C1 segment of cervical spinal cord (tissue), 14 donors: ENCODE measurements at regions not wholly inside any gene's neighbourhood (a gene's known extent, or its start where the extent isn't known, plus 50 kb on each side); places are given as distances from the start of the nearest gene placed in this dataset.
"Not testable (repeated sequence)": the region's sequence is repeated elsewhere in the genome, so short reads cannot be mapped to it uniquely, and the experiment has no call there.

Experiments used
- DNase-seq, 14 donors: peaks; one replicate each; lab custom pipeline; 2025; lab: John Stamatoyannopoulos, UW

DNA sequence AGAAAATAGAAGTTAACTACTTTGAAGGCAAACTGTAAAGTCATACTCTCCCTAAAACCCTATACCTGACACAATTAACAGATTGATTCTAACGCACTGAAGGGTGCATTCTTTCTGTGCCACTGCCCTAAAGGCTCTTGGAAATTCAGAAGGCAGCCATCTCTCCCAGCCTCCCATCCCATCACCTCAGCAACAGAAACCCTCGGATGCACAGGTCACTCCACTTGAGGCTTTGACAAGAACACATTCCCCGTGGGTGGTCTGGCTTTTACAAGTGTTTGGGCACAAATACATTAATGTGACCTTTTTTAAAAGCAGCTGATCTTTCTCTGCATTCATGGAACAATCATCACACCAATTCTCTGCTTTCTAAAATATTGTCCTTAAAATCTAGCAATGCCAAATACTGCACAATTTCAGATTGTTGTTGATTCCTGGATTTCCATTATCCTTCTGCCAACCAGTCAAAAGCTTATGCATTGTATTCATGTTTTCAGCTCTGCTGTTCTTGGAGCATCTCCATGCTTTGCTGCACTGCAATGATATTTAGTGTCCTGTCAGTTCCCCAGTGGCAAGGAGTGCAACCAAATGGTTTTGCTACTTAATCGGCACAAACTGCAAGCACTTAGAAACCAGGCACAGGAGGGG is 175.6 kb downstream of the TMEM161B start:
- DNase-seq, result peak in 5 of 14 donors; percentile 4 to 62 (median 22)

- DNase-seq, result no peak
Observed at GRCh38 chr5:88092358-88092757, 176.3 kb downstream of the TMEM161B start.

DNA sequence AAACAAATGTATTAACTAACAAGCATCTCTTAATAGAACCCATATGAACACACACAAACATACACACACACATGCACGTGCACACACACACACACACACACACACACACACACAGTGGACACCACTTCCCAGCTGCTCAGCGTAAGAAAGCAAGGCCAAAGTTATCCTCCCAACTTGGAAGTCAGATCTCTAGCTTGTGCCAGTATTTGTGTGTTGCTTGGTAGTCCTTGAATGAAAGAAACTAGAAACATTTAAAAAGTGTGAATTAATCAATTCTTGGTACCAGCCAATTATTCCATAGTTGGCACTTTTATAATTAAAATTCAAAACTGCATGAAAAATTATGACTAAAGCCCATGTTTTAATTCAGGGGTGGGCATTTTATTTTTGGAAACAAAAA is 178.1 kb downstream of the TMEM161B start:
- DNase-seq, result peak in 1 of 14 donors; percentile 15

DNA sequence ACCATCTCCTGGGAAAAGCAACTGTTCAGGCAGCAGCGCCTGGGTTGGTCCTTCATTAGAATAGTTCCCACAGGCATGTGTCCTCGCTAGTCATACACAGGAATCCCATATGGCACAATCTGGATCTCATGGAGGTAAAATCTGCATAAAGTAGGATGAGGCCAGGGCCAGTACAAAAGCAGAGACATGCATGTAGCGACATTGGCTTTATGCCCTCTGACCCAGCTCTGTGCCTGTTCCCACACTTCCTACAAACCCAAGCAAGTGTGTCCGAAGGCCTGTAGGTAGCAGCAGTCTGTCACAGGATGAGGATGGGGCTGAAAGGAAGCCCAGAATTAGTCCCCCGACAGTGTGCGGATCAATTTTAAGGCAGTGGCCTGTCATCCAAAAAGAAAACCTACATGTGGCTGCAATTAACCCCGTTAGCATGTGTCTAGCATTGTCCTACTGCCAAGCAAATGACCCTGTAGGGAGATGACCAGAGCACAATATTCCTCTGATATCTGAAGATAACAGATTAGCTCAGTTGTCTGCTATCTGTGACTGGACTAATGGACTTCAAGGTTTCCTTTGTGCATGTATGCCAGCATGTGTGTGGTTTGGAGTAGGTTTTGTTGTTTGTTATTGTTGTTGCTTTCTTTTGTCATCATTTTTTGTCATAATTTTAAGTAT is 178.8 kb downstream of the TMEM161B start:
- DNase-seq, result peak in 4 of 14 donors; percentile 9 to 35 (median 19)

GRCh38 chr5:88085462-88085861 is 183.2 kb downstream of the TMEM161B start:
- no peak for DNase-seq

DNA sequence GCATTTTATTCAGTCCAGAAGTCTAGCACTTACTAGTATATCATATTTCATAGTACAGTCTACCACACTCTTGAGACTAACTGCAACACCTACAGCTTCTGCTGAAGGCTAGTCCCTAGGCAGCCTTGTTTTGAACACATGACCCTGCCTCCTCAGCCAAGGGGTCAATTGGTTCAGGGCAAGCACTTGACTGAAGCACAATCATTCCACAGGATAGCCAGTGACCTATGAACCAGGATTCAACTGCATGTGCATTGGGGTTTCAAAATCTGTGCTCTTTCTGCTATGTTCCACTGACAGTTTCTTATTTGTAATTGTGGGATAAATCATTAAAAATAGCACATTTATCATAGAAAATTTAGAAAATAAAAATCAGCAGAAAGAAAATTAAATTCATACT is 186.8 kb downstream of the TMEM161B start:
- DNase-seq, result no peak

DNA sequence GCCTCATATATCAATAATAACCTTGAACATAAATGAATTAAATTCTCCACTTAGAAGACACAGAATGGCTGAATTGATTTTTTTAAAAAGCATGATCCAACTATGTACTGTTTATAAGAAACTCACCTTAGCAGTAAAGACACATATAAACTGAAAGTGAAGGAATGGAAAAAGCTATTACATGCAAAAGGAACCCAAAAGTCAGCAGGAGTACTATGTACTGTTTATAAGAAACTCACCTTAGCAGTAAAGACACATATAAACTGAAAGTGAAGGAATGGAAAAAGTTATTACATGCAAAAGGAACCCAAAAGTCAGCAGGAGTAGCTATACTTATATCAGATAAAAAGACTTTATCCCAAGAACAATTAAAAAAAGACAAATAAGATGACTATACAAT is 204.8 kb downstream of the TMEM161B start:
- DNase-seq, result no peak

GRCh38 chr5:88060194-88060593 is 208.5 kb downstream of the TMEM161B start:
- DNase-seq, result no peak

- no peak for DNase-seq
Observed at GRCh38 chr5:88058625-88059024, 210.0 kb downstream of the TMEM161B start.

GRCh38 chr5:88052468-88052867 is 216.2 kb downstream of the TMEM161B start:
- DNase-seq, result not testable (repeated sequence)

DNA sequence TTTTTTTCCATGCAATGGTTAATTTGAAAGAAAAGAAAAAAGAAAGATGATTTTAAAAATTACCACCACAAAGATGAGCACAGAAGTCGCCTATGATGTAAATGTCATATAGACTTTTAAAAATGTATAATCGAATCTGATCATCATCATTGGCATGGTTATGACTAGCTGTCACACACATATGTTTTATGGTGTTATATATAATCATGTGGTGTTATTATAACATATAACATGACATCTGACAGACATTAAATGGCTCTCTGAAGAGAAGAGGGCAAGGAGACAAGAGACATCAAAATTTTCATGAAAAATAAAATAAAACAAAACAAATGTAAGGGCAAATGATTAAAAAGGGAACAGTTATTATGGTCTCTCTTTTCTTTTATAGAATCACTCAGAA is 217.5 kb downstream of the TMEM161B start:
- no peak for DNase-seq

GRCh38 chr5:88049737-88050136 is 218.9 kb downstream of the TMEM161B start:
- DNase-seq, result no peak

- peak in 1 of 14 donors; percentile 5 for DNase-seq
Observed at GRCh38 chr5:88049156-88049555, 219.5 kb downstream of the TMEM161B start.

DNA sequence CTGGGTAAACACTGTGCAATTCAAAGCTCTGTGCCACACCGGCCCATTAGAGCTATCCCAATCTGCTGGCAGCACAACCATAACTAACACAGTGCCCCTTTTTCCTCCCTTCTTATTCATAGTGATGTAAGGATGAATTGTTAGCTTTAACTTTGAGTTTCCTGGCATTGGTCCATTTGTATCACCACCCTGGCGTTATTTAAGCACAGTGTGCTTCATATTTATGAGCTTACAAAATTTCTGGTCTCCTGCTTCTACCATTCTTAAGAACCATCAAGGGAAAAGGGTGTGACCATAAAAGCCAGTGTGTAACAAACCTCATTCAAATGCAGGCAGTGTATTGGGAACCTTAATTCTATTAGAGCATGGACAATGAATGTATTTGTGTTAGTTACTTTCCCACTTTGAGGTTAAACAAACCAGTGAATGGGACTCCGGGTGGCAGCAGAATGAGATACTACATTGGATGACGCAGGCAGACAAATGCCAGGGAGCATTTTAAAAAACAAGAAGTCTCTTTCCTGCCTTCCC is 222.6 kb downstream of the TMEM161B start:
- peak in 9 of 14 donors; percentile 17 to 63 (median 38) for DNase-seq

DNA sequence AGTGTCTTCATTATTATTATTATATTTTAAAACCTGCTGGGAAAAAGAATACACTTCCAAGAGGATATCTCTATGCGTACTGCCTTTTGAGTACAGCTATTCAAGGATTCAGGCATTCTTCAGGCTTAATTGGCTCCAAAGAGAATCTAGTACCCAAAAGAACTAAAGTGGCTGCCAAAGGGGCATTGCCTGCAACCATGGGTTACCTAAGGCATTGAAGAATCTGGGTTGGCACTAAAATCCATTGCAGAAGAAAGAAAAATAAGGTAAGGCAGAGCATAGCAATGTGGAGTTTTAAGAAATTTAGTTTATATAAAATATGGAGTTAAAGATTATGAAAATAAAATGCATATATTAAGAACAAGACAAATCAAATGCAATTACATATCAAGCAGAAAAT is 223.5 kb downstream of the TMEM161B start:
- DNase-seq, result peak in 2 of 14 donors; percentile 1 to 2

GRCh38 chr5:88034520-88034919 is 234.1 kb downstream of the TMEM161B start:
- DNase-seq, result no peak

- DNase-seq, result no peak
Observed at GRCh38 chr5:88033191-88033590, 235.5 kb downstream of the TMEM161B start.

GRCh38 chr5:88029011-88029410 is 239.6 kb downstream of the TMEM161B start:
- no peak for DNase-seq

DNA sequence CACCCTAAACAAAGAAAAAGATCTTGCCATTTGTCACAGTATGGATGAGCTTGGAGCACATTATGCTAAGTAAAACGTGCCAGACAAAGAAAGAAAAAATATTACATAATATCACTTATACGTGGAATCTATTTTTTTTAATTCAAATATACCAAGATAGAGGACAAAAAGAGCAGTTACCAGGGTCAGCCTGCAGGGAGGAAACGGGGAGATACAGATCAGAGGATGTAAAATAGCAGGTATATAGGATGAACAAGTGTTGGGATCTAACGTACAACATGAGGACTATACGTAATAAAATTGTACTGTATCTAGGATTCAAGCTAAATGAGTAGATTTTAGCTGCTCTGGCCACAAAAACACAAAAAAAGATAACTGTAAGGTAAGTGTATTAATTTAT is 247.5 kb downstream of the TMEM161B start:
- no peak for DNase-seq

GRCh38 chr5:88014984-88015383 is 253.7 kb downstream of the TMEM161B start:
- not testable (repeated sequence) for DNase-seq

- no peak for DNase-seq
Observed at GRCh38 chr5:88000877-88001276, 267.8 kb downstream of the TMEM161B start.

DNA sequence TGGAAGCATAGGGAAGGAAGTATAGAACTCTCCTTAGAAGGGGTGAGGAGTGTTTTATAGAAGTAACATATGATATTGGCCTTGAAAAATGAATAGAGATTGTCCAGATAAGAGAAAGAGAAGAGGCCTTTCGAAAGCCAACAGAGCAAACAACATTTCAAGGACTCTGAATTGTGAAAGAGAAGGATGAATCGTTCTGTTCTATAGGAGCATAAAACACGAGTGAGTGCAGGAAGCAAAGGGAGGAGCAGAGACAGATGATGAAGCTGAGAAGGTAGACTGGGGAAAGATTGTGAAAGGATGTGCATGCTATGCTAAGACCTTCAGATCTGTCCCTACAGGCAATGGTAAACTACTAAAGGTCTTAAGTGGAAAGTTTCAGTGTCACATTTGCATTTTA is 271.0 kb downstream of the TMEM161B start:
- no peak for DNase-seq

GRCh38 chr5:87966213-87966612 is 302.4 kb downstream of the TMEM161B start:
- DNase-seq, result no peak
